ENCODE measurements at regions not wholly inside any gene's neighbourhood (a gene's known extent, or its start where the extent isn't known, plus 50 kb on each side); places are given as distances from the start of the nearest gene placed in this dataset.
"Not testable (repeated sequence)": the region's sequence is repeated elsewhere in the genome, so short reads cannot be mapped to it uniquely, and the experiment has no call there.

DNA sequence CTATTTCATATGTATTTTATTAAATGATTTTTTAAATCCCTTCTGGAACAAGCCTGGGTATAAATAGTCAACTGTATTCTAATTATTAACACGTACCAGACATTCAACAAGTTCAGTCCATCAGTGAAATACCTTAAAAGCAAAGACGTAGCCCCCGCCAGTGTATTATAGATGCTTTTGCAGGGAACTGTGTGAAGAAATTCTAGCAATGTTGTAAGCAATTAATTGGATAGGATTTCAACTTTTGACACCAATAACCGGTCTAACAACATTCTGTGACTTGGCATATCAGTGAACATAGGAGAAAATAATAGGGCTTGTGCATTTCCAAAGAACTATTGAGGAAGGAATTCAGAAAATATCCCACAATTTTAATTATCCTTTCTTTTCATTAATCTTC lies 67.2 kb upstream of the TGFBR2 start:
- no peak for DNase-seq

DNA sequence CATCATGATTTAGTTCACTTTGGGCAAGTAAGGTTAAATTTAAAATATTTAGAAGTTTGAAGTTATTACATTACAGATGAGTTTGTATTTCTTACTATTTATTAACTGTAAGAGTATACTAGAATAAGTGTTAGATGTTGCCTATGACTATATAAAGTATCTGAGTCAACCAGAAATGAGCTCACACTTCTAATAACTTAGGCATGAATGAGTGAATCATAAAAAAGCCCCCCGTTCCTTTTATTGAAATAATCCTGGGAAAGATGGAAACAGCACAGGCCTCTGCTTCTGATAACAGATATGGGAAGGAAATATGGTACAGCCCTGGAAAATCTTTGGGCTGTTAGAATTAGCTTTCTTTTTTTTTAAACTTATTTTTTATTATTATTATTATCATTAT lies 66.6 kb upstream of the TGFBR2 start:
- DNase-seq = no peak

DNA sequence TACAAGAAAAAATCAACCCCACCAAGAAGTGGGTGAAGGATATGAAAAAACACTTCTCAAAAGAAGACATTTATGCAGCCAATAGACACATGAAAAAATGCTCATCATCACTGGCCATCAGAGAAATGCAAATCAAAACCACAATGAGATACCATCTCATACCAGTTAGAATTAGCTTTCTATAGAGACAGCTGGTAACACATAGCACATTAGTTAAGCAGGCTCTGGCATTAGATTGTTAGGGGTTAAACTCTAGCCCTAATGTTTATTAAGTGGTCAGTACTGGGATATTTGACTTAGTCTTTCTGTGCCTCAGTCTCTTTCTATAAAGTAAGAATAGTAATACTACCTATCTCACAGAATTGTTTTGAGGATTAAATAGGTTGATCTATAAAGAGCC lies 65.2 kb upstream of the TGFBR2 start:
- not testable (repeated sequence) for DNase-seq

DNA sequence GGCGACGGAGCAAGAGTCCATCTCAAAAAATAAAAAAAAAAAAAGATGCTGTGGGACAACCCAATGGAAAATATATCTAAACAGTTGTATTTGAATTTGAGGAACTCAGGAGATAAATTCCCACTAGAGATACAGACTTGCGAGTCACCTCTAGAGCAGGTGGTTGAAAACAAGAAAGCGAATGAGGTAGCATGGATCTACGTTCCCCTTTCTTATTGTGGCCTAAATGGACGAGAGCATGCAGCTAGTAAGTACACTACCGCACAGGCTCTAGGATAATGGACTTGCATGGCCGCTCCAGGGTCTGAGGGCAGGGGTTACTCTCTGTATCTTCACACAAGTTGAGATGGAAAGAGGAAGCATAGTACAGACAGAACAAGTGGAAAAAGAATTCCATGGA lies 63.5 kb upstream of the TGFBR2 start:
- DNase-seq = no peak

DNA sequence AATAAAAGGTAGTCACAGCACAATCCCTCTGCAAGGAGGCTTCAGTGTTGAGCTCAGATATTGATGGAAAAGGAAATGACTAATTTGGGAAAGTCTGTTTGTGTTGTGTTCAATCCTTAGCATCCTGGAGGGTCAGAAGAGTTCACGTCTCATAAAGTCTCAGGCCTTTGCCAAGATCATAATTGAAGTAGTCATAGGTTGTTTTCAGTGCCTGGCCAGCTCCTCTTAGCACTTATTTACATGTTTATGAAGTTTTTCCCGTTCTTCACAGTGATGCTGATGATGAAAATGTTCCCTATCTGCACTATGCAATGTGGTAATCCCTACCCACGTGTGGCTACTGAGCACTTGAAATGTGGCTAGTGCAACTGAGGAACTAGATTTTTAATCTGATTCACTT lies 61.6 kb upstream of the TGFBR2 start:
- no peak for DNase-seq

DNA sequence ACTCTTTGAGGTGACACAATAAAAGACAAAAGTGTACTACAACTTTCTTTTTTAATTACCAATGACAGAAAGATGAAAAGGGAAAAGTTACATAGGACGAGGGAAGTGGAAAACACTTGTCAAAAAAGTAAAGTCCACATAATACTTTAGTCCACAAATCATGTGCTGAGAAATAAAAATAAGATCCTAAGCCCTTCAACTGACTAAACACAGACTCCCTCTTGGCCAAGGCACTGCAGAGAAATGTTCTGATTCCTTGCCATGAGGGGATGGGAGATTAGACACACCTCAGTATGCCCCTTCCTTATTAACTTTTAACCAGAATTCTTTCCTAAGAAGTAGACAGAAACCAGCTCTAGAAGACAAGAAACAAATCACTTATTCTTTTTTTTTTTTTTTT lies 59.5 kb upstream of the TGFBR2 start:
- no peak for DNase-seq

DNA sequence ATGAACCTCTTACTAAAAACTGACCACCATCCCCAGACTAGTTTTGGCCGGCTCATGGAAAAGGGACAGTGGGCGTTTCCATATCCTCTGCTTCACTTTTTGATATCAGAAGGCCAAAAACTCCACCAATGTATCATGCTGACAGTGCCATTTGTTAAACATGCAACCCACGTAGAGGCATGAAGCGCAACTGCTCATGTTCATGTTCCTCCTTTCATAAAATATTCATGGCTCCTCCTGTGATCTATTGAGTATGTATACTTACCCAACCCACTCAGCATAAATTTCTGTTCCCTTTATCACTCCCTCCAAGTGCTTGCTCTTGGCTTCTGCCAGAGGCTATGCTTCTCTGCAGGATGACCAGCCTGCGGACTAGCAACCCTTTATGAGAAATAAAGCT lies 58.7 kb upstream of the TGFBR2 start:
- no peak for DNase-seq

DNA sequence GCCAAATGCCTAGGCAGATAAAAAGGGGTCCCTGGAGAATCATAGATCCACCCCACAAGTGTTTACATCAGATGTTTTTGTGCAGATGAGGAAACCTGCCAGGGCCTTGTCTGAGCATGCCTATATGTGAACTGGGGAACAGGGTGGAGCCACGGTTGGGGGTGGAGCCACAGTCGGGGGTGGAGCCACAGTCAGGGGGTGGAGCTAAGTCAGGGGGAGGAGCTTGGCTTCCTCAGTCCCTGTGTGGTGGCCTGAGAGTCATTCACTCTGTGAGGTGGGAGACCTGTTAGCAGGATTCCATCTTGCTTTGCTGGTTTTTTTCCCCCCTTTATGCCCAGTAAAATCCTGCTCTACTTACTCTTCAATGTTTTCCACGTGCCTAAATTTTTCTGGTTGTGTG lies 57.8 kb upstream of the TGFBR2 start:
- DNase-seq = peak; percentile 56

DNA sequence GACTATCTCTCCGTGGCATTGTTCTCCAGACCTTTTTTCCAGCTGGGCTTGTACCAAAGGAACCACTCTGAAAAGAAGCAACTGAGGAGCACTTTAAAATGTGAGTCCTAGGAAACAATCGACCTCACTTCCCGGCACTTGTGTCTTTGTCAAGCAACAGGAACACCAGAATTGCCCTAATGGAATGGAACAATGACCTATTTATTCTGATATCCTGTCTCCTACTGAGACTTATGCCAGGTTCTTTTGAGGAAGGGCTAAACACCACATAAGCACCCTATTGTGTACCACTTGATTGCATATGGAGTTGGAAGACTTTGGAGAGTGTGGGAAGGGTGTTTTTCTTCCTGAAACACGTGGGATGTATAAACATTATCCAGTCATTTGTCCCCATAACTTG lies 56.8 kb upstream of the TGFBR2 start:
- no peak for DNase-seq

DNA sequence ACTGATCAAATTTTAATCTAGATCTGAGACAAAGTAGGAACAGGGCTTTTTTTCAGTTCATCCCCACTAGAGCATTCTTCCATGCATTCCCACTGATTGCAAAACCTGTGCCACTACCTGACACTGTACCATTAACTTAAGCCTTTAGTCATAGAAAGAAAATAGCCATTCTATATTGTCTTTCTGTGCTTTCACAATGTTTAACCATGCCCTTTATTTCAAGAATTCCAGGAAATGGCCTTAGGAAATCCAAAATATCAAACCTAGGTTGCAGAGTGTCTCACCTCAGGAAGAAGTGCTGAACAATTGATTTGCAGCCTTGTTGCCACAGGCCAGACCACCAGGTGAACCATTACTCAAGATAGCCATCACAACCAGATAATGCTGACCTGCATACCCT lies 56.2 kb upstream of the TGFBR2 start:
- DNase-seq = no peak

DNA sequence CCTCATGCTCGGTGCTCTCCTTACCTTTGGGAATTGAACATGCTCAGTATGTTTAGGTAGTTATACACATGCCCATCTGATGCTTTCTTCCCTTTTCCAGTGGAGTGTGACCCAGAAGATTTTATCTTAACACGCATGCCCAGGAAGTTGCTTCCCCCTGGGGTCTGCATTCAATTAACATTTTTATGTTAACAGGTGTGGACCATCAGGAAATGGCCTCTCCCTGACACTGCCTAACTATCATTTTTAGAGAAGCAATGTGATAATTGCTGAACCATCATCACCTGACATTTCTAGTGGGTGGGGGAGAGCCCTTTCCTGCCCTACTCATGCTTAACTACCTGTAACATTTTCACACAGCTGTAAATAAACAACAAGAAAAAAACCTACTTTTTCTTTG lies 55.1 kb upstream of the TGFBR2 start:
- DNase-seq = no peak

DNA sequence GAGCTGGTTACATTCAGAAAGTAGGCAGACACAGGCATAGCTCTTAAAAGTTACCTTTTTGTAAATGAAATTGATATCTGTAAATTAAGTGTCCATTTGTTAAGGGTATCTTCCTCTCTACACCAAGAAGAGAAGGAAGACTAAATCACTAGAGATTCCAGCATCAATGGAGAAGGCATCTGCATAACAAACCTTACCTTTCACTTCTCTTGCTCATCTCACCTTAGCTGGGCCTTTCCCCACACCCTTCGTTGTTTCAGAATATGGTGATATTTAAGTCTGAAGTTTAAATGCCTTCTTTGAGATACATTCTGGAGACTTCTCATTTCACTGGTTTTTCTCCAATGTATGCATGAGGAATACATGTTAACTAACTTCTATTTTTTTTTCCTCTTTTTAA lies 54.5 kb upstream of the TGFBR2 start:
- DNase-seq = no peak

DNA sequence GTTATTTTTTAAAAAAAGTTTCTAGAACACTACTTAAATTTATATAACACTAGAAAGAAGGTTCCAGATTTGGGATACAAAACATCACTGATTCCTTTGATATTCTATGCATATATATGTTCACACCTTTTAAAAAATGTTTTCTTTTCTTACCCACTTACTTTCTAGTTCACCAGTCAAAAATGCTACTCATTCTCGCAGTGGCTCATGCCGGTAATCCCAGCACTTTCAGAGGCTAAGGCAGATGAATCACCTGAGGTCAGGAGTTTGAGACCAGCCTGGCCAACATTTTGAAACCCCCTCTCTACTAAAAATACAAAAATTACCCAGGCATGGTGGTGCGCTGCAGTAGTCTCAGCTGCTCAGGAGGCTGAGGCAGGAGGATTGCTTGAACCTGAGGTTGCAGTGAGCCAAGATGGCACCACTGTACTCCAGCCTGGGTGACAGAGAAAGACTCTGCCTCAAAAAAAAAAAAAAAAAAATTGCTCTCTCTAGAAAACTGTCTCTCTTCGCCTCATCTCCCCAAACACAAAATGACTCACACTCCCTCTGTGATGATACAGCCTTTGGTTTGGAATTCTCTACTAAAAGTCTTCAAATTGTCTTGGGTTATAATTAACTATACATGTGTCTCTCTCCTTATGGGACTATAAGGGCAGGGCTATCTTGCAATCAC lies 52.6 kb upstream of the TGFBR2 start:
- no peak for DNase-seq

DNA sequence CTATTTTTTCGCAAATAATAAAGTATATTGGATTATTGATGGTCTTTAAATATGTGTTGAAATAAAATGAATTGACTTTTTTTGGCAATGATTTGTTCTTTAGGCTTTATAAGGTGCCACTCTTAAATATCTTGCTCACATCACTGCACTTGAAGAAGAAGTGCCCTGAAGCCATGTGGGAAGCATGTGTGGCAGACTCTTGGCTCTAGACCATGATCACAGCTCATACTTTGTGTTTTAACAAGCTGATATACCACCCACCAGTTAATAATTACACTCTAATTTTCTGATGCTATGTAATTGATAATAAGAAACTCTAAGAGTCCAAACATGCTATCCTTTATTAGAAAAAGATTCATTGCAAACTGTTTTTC lies 52.1 kb upstream of the TGFBR2 start:
- no peak for DNase-seq

DNA sequence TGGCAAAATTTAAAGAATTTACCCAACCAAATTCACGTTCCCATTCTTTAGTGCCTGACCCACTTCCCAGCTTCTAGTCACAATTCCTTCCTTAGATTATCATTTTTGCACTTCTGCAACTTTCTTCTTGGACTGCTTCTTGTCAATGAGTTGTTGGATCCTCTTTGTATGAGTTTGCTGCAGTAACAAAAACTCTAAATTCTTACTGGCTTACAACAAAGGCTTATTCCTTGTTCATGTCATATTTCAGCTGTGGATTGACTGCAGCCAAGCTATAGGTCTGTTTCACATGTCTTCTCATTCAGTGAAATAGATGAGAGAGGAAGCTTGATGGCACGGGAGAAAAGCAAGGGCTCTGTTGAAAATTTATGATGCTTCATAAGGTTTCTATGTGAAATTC lies 50.4 kb upstream of the TGFBR2 start:
- DNase-seq = no peak
